Right atrium auricular region (tissue), 2 donors: ENCODE measurements at regions not wholly inside any gene's neighbourhood (a gene's known extent, or its start where the extent isn't known, plus 50 kb on each side); places are given as distances from the start of the nearest gene placed in this dataset.

Source experiments
- DNase-seq: peaks from one replicate; pipeline ENCODE4 v3.0.0-alpha.2; 2019; ENCODE audit warnings: low spot score
- H3K27ac ChIP-seq, 2 donors: fragments of 200-600 bp; sonication (generic); 1 replicate in 1 of 2; 2 replicates in 1 of 2; pipeline ENCODE4 v1.5.1; 2016 to 2019
- H3K27me3 ChIP-seq, 2 donors: fragments of 200-600 bp; sonication (generic); one replicate each; pipeline versions ENCODE4 v1.5.1 to v1.6.0; 2017 to 2019
- H3K36me3 ChIP-seq: fragments of 200-600 bp; sonication (generic); one replicate; pipeline ENCODE4 v1.5.1; 2016
- H3K4me1 ChIP-seq, 2 donors: fragments of 200-600 bp; sonication (generic); one replicate each; pipeline versions ENCODE4 v1.5.1 to v1.6.0; 2017 to 2019
- H3K4me3 ChIP-seq, 2 donors: fragments of 200-600 bp; sonication (generic); 1 replicate in 1 of 2; 2 replicates in 1 of 2; pipeline ENCODE4 v1.5.1; 2017 to 2019; ENCODE audit warnings: mild to moderate bottlenecking in 1 of 2, moderate library complexity in 1 of 2
- H3K9me3 ChIP-seq, 2 donors: fragments of 200-600 bp; sonication (generic); one replicate each; pipeline ENCODE4 v1.5.1; 2019
- CTCF ChIP-seq, 2 donors: fragments of 200-600 bp; sonication (generic); IDR thresholded peaks; one replicate each; pipeline ENCODE4 v1.5.1; 2019; ENCODE audit warnings: antibody characterized with exemption in 2 of 2

- no peaks in the 10 kb centered on the region for H3K4me1 ChIP-seq
- no peak for DNase-seq
- no peaks in the 10 kb centered on the region for H3K36me3 ChIP-seq
- no peak overlapping the region for H3K4me3 ChIP-seq
- no peak for TF ChIP-seq CTCF (IDR thresholded peaks at IDR 0.05)
- no peaks in the 10 kb centered on the region for H3K9me3 ChIP-seq
- no peak overlapping the region for H3K27ac ChIP-seq
- no peaks in the 10 kb centered on the region for H3K27me3 ChIP-seq
These were observed 307.7 kb upstream of the DDX53 start for GRCh38 chrX:22691966-22692565.

GRCh38 chrX:22698151-22698550, 301.6 kb upstream of the DDX53 start:
- Histone ChIP-seq H3K27ac (no peak overlapping the region), H3K27me3 (no peaks in the 10 kb centered on the region), H3K9me3 (no peaks in the 10 kb centered on the region), H3K36me3 (no peaks in the 10 kb centered on the region), H3K4me3 (no peak overlapping the region), H3K4me1 (no peaks in the 10 kb centered on the region)
- no peak for DNase-seq
- TF ChIP-seq CTCF (IDR thresholded peaks at IDR 0.05), result no peak

DNA sequence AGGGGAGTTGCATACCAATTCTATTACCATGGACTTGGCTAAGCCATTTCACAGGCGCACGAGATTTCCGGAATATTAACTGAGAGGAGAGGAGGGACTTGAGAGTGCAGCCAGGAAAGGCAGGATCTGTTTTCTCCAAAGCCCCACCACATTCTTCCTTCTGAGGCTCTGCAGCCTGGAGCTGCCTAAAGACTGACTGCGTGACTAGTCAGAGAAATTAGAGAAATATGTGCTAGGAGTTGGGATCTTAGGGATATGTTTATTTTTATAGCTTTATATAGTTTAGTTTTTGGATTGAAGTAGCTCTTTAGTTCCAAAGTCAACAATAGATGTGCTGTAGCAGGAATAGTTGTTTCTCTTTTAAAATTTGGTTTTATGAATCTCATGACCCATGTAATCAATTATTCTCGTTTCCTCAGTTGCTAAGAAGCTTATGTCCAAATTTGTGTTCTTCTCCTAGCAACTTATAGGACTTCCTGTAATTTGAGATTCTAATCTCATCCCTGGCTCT, 300.1 kb upstream of the DDX53 start:
- no peak overlapping the region for H3K4me3 ChIP-seq

GRCh38 chrX:22712942-22713341, 286.8 kb upstream of the DDX53 start:
- Histone ChIP-seq H3K36me3 (no peaks in the 10 kb centered on the region), H3K4me3 (no peak overlapping the region), H3K27ac (no peak overlapping the region), H3K4me1 (no peaks in the 10 kb centered on the region), H3K27me3 (no peaks in the 10 kb centered on the region), H3K9me3 (no peaks in the 10 kb centered on the region)
- TF ChIP-seq CTCF (IDR thresholded peaks at IDR 0.05), result no peak
- DNase-seq, result no peak

More for the DNA sequence above, 300.1 kb upstream of the DDX53 start:
- no peak overlapping the region for H3K27ac ChIP-seq
- no peak for DNase-seq
- no peaks in the 10 kb centered on the region for H3K27me3 ChIP-seq
- H3K4me1 ChIP-seq, result no peaks in the 10 kb centered on the region
- TF ChIP-seq CTCF (IDR thresholded peaks at IDR 0.05), result no peak
- H3K9me3 ChIP-seq, result peaks cover 0 to 9% of the 10 kb centered on the region in 2 donors
- H3K36me3 ChIP-seq, result no peaks in the 10 kb centered on the region

DNA sequence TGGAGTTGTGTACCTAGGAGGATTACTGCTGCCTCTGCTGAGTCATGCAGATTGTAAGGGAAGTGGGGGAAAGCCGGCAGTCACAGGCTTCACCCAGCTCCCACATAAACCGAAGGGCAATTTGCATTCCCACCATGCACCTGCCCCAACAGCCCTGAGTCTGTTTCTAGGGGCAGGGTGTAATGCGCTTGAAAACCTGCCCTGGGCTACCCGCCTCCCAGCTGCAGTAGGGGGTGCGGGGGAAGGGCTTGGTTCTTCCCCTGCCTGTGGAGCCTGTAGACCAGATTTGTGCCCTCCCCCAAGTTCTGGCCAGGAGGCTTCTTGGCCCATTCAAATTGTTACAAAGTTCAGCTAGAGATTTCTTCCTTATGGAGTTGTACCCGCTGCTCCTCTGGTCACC, 269.2 kb upstream of the DDX53 start:
- TF ChIP-seq CTCF (IDR thresholded peaks at IDR 0.05), result no peak
- Histone ChIP-seq H3K27ac (no peak overlapping the region), H3K27me3 (peaks cover 0 to 4% of the 10 kb centered on the region in 2 donors), H3K36me3 (no peaks in the 10 kb centered on the region), H3K4me1 (no peaks in the 10 kb centered on the region), H3K9me3 (no peaks in the 10 kb centered on the region), H3K4me3 (no peak overlapping the region)
- DNase-seq, result no peak

- no peaks in the 10 kb centered on the region for H3K36me3 ChIP-seq
- no peak overlapping the region for H3K4me3 ChIP-seq
- no peak for DNase-seq
- H3K4me1 ChIP-seq, result no peaks in the 10 kb centered on the region
- H3K27ac ChIP-seq, result no peak overlapping the region
- TF ChIP-seq CTCF (IDR thresholded peaks at IDR 0.05), result no peak
- no peaks in the 10 kb centered on the region for H3K9me3 ChIP-seq
- no peaks in the 10 kb centered on the region for H3K27me3 ChIP-seq
These were observed 262.2 kb upstream of the DDX53 start for GRCh38 chrX:22737541-22737940.
